SK-N-SH treated with all-trans-retinoic acid at 6 μM for 48 hours (cell line): ENCODE measurements at regions not wholly inside any gene's neighbourhood (a gene's known extent, or its start where the extent isn't known, plus 50 kb on each side); places are given as distances from the start of the nearest gene placed in this dataset.

Source experiments
- ARNTL ChIP-seq: fragments of 450-650 bp; formaldehyde crosslinking; IDR thresholded peaks from 2 replicates; pipeline ENCODE4 v1.5.0; 2020; ENCODE audit warnings: low read depth, mild to moderate bottlenecking, moderate library complexity, borderline replicate concordance
- ZNF565 ChIP-seq: fragments of 450-650 bp; formaldehyde crosslinking; conservative IDR thresholded peaks from 2 replicates; pipeline ENCODE4 v1.5.0; 2020; ENCODE audit warnings: low read depth, mild to moderate bottlenecking, moderate library complexity
- ZNF70 ChIP-seq: fragments of 450-650 bp; formaldehyde crosslinking; IDR thresholded peaks from 2 replicates; pipeline ENCODE4 v1.5.0; 2020; ENCODE audit warnings: mild to moderate bottlenecking, moderate library complexity

- no peak for TF ChIP-seq ZNF70
- TF ChIP-seq ARNTL (CRISPR knock-in tag), result no peak
- no peak for TF ChIP-seq ZNF565 (CRISPR knock-in tag)
Observed at GRCh38 chr2:8170552-8171327, 511.1 kb upstream of the ID2 start.
